ENCODE measurements at regions not wholly inside any gene's neighbourhood (a gene's known extent, or its start where the extent isn't known, plus 50 kb on each side); places are given as distances from the start of the nearest gene placed in this dataset.

GRCh38 chr6:120869397-120869796, 464.9 kb downstream of the TBC1D32 start:
- no peaks in the 10 kb centered on the region for H3K27me3 ChIP-seq (ENCODE audit: low read depth, low read length)
- no peak overlapping the region for H3K27ac ChIP-seq (ENCODE audit: low read length)
- no peaks in the 10 kb centered on the region for H3K4me1 ChIP-seq (ENCODE audit: low read length)
- H3K4me3 ChIP-seq (ENCODE audit: low read length) = no peak overlapping the region
- no peak overlapping the region for H3K4me2 ChIP-seq (ENCODE audit: low read length)
- H4K20me1 ChIP-seq (ENCODE audit: insufficient read depth, low read length) = no peaks in the 10 kb centered on the region
- no peaks in the 10 kb centered on the region for H3K9me3 ChIP-seq (ENCODE audit: insufficient read depth, low read length)
- no peak overlapping the region for H2AFZ ChIP-seq (ENCODE audit: low read depth, low read length)
- no peaks in the 10 kb centered on the region for H3K36me3 ChIP-seq (replicated peaks; ENCODE audit: low read depth, low read length)
- no peaks in the 10 kb centered on the region for H3K79me2 ChIP-seq (ENCODE audit: low read length)
- H3K9ac ChIP-seq (ENCODE audit: low read length) = no peak overlapping the region
- TF ChIP-seq CTCF (IDR thresholded peaks at IDR 0.05; ENCODE audit: low read depth, low read length) = no peak
- no peak for TF ChIP-seq EZH2phosphoT487 (IDR thresholded peaks at IDR 0.05; ENCODE audit: low read depth)

DNA sequence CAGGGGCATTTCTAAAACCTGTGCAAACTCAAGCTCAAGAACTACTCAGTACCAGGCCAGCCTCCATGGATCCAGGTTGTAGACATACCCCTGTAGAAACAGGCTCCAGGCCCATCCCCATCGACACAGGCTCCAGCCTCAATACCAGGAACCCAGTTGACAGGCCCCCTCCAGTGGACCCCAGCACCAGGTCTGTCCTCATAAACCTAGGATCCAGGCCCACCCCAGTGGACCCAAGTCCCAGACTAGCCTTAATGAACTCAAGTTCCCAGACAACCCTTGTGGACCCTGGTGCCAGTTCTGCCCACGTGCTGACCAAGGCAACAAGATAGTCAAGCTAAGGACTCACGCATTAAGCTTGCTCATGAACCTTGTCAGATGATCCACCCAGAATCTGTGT, 476.9 kb downstream of the TBC1D32 start:
- H3K27ac ChIP-seq (ENCODE audit: low read length) = no peak overlapping the region
- H3K4me1 ChIP-seq (ENCODE audit: low read length) = no peaks in the 10 kb centered on the region
- H2AFZ ChIP-seq (ENCODE audit: low read depth, low read length) = no peak overlapping the region
- no peaks in the 10 kb centered on the region for H3K27me3 ChIP-seq (ENCODE audit: low read depth, low read length)
- H3K9ac ChIP-seq (ENCODE audit: low read length) = no peak overlapping the region
- no peaks in the 10 kb centered on the region for H4K20me1 ChIP-seq (ENCODE audit: insufficient read depth, low read length)
- H3K4me2 ChIP-seq (ENCODE audit: low read length) = no peak overlapping the region
- no peaks in the 10 kb centered on the region for H3K36me3 ChIP-seq (replicated peaks; ENCODE audit: low read depth, low read length)
- H3K4me3 ChIP-seq (ENCODE audit: low read length) = no peak overlapping the region
- H3K9me3 ChIP-seq (ENCODE audit: insufficient read depth, low read length) = no peaks in the 10 kb centered on the region
- H3K79me2 ChIP-seq (ENCODE audit: low read length) = no peaks in the 10 kb centered on the region
- no peak for TF ChIP-seq CTCF (IDR thresholded peaks at IDR 0.05; ENCODE audit: low read depth, low read length)
- TF ChIP-seq EZH2phosphoT487 (IDR thresholded peaks at IDR 0.05; ENCODE audit: low read depth) = no peak

DNA sequence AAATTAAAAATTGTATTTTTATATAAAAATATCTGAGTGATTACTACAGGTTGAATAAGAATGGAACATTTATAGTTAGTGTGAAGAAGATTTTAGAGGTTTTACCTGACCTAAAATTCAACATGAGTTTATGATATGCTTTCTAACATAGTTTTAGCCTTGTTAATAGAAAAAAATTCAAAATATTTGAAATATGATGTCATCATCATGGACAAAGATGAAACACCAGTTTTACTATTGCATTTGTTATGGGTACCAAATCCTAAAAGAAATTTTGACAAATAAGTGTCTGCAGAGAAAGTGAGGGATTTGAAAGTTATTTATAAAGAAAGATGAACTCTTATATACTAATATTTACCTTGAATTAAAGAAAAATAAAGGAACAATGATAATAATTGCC, 479.7 kb downstream of the TBC1D32 start:
- H3K4me3 ChIP-seq (ENCODE audit: low read length) = no peak overlapping the region
- H3K4me2 ChIP-seq (ENCODE audit: low read length) = no peak overlapping the region
- no peaks in the 10 kb centered on the region for H3K36me3 ChIP-seq (replicated peaks; ENCODE audit: low read depth, low read length)
- H3K79me2 ChIP-seq (ENCODE audit: low read length) = no peaks in the 10 kb centered on the region
- no peak overlapping the region for H2AFZ ChIP-seq (ENCODE audit: low read depth, low read length)
- H3K4me1 ChIP-seq (ENCODE audit: low read length) = no peaks in the 10 kb centered on the region
- H3K27me3 ChIP-seq (ENCODE audit: low read depth, low read length) = no peaks in the 10 kb centered on the region
- no peak for TF ChIP-seq CTCF (IDR thresholded peaks at IDR 0.05; ENCODE audit: low read depth, low read length)
- no peak for TF ChIP-seq EZH2phosphoT487 (IDR thresholded peaks at IDR 0.05; ENCODE audit: low read depth)
- no peaks in the 10 kb centered on the region for H4K20me1 ChIP-seq (ENCODE audit: insufficient read depth, low read length)
- H3K9ac ChIP-seq (ENCODE audit: low read length) = no peak overlapping the region
- H3K27ac ChIP-seq (ENCODE audit: low read length) = no peak overlapping the region
- H3K9me3 ChIP-seq (ENCODE audit: insufficient read depth, low read length) = no peaks in the 10 kb centered on the region

DNA sequence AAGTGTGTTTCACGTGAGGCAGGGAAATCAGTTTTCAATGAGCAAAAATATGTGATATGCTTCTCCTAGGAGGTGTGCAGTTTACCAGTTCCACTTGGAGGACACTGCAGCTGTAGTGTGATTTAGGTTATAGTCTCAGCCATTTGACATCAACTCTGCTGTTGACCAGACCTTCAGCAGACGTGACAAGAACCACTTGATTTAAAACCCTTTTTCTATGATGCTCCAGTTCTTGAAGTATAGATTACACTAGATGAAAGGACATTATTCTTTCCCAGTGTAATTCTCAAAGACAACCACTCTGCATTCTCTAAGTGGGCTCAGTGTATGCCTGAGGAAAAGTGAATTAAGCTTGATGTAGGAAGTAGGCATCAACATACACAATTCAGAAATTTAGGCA, 480.8 kb downstream of the TBC1D32 start:
- Histone ChIP-seq H3K9me3 (ENCODE audit: insufficient read depth, low read length) (no peaks in the 10 kb centered on the region), H3K4me1 (ENCODE audit: low read length) (no peaks in the 10 kb centered on the region), H3K9ac (ENCODE audit: low read length) (no peak overlapping the region), H3K4me3 (ENCODE audit: low read length) (no peak overlapping the region), H3K27ac (ENCODE audit: low read length) (no peak overlapping the region), H3K27me3 (ENCODE audit: low read depth, low read length) (no peaks in the 10 kb centered on the region), H4K20me1 (ENCODE audit: insufficient read depth, low read length) (no peaks in the 10 kb centered on the region), H3K79me2 (ENCODE audit: low read length) (no peaks in the 10 kb centered on the region), H2AFZ (ENCODE audit: low read depth, low read length) (no peak overlapping the region), H3K36me3 (replicated peaks; ENCODE audit: low read depth, low read length) (no peaks in the 10 kb centered on the region), H3K4me2 (ENCODE audit: low read length) (no peak overlapping the region)
- TF ChIP-seq EZH2phosphoT487 (IDR thresholded peaks at IDR 0.05; ENCODE audit: low read depth) = no peak
- no peak for TF ChIP-seq CTCF (IDR thresholded peaks at IDR 0.05; ENCODE audit: low read depth, low read length)
